MM.1S (cell line): ENCODE measurements at regions not wholly inside any gene's neighbourhood (a gene's known extent, or its start where the extent isn't known, plus 50 kb on each side); places are given as distances from the start of the nearest gene placed in this dataset.
"Not testable (repeated sequence)": the region's sequence is repeated elsewhere in the genome, so short reads cannot be mapped to it uniquely, and the experiment has no call there.

ENCODE experiments used
- DNase-seq: peaks from one replicate; pipeline ENCODE4 v3.0.0-alpha.2; 2015
- H2AFZ ChIP-seq: fragments of 300-600 bp; sonication (generic); 2 replicates; pipeline ENCODE4 v1.6.0; 2016; ENCODE audit warnings: antibody characterized with exemption, low read length
- H3F3A ChIP-seq: fragments of 300-600 bp; sonication (generic); 2 replicates; pipeline ENCODE4 v1.6.1; 2016; ENCODE audit warnings: mild to moderate bottlenecking, antibody characterized with exemption, low read length, moderate library complexity, mixed read lengths; ENCODE audit not compliant: insufficient read depth
- H3K27ac ChIP-seq: fragments of 300-600 bp; sonication (generic); 2 replicates; pipeline ENCODE4 v1.5.1; 2016; ENCODE audit warnings: mild to moderate bottlenecking, low read length
- H3K27me3 ChIP-seq: fragments of 300-600 bp; sonication (generic); replicated peaks from 2 replicates; pipeline ENCODE4 v1.6.0; 2016; ENCODE audit warnings: low read length; ENCODE audit not compliant: insufficient read depth
- H3K36me3 ChIP-seq: fragments of 300-600 bp; sonication (generic); replicated peaks from 2 replicates; pipeline ENCODE4 v1.6.1; 2016; ENCODE audit warnings: mild to moderate bottlenecking, low read length, mixed read lengths; ENCODE audit not compliant: insufficient read depth
- H3K4me1 ChIP-seq: fragments of 300-600 bp; sonication (generic); 2 replicates; pipeline ENCODE4 v1.6.1; 2016; ENCODE audit warnings: low read length, mixed read lengths
- H3K4me2 ChIP-seq: fragments of 300-600 bp; sonication (generic); 2 replicates; pipeline ENCODE4 v1.6.0; 2016; ENCODE audit warnings: low read depth, low read length
- H3K4me3 ChIP-seq: fragments of 300-600 bp; sonication (generic); 2 replicates; pipeline ENCODE4 v1.5.1; 2016; ENCODE audit warnings: low read length, mixed read lengths
- H3K79me2 ChIP-seq: fragments of 300-600 bp; sonication (generic); 2 replicates; pipeline ENCODE4 v1.6.1; 2016; ENCODE audit warnings: mixed run types, low read length, mixed read lengths
- H3K9ac ChIP-seq: fragments of 300-600 bp; sonication (generic); 2 replicates; pipeline ENCODE4 v1.6.1; 2016; ENCODE audit warnings: low read length, mixed read lengths
- H3K9me2 ChIP-seq: fragments of 300-600 bp; sonication (generic); replicated peaks from 2 replicates; pipeline ENCODE4 v1.6.1; 2016; ENCODE audit warnings: mild to moderate bottlenecking, low read length, mixed read lengths; ENCODE audit not compliant: insufficient read depth
- H3K9me3 ChIP-seq: fragments of 300-600 bp; sonication (generic); replicated peaks from 2 replicates; pipeline ENCODE4 v1.6.1; 2016; ENCODE audit warnings: mild to moderate bottlenecking, low read length, mixed read lengths; ENCODE audit not compliant: insufficient read depth
- H4K20me1 ChIP-seq: fragments of 300-600 bp; sonication (generic); 2 replicates; pipeline ENCODE4 v1.6.1; 2016; ENCODE audit warnings: mild to moderate bottlenecking, low read length, moderate library complexity, mixed read lengths; ENCODE audit not compliant: insufficient read depth
- EZH2 ChIP-seq: fragments of 300-600 bp; sonication (generic); optimal IDR thresholded peaks from 2 replicates; pipeline ENCODE3; 2017; ENCODE audit warnings: low read depth, mild to moderate bottlenecking, antibody characterized with exemption, low read length, mixed read lengths
- EZH2phosphoT487 ChIP-seq: fragments of 300-600 bp; sonication (generic); IDR thresholded peaks from 2 replicates; pipeline ENCODE4 v1.6.1; 2018; ENCODE audit warnings: antibody characterized with exemption, low read length
- TF ChIP-seq, protein P1 (sequence below): fragments of 300-600 bp; sonication (generic); IDR thresholded peaks from 2 replicates; pipeline ENCODE4 v1.5.1; 2016; ENCODE audit warnings: antibody characterized with exemption, low read length, mixed read lengths

DNA sequence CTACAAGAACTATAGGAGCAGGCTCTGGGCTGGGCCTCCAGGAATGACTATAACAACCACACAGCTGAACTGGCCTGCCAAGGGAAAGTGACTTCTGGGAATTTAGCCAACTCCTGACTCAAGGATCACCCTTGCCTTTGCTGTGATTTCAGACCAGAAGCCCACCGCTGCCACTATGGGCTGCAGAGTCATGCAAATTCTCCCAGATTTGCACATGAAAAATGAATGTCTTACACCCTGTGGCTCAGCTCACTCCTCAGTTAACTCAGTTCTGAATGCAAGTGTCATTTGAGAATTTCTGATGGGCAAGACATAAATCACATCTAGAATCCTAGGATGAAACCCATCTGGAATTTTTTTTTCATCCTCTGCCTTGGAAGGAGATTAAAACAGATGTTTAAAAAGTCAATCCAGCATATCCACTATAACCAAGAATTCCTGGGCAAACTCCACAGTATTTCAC lies 186.5 kb upstream of the BET1 start:
- Histone ChIP-seq H2AFZ (no peak overlapping the region), H3K4me3 (no peak overlapping the region), H4K20me1 (no peaks in the 10 kb centered on the region), H3K4me2 (no peak overlapping the region), H3F3A (no peaks in the 10 kb centered on the region), H3K9me3 (no peaks in the 10 kb centered on the region), H3K9me2 (no peaks in the 10 kb centered on the region), H3K27me3 (no peaks in the 10 kb centered on the region), H3K27ac (no peak overlapping the region), H3K79me2 (no peaks in the 10 kb centered on the region), H3K36me3 (no peaks in the 10 kb centered on the region), H3K4me1 (no peaks in the 10 kb centered on the region), H3K9ac (no peak overlapping the region)
- TF ChIP-seq EZH2phosphoT487: no peak
- TF ChIP-seq EZH2: no peak
- TF ChIP-seq, protein P1, sequence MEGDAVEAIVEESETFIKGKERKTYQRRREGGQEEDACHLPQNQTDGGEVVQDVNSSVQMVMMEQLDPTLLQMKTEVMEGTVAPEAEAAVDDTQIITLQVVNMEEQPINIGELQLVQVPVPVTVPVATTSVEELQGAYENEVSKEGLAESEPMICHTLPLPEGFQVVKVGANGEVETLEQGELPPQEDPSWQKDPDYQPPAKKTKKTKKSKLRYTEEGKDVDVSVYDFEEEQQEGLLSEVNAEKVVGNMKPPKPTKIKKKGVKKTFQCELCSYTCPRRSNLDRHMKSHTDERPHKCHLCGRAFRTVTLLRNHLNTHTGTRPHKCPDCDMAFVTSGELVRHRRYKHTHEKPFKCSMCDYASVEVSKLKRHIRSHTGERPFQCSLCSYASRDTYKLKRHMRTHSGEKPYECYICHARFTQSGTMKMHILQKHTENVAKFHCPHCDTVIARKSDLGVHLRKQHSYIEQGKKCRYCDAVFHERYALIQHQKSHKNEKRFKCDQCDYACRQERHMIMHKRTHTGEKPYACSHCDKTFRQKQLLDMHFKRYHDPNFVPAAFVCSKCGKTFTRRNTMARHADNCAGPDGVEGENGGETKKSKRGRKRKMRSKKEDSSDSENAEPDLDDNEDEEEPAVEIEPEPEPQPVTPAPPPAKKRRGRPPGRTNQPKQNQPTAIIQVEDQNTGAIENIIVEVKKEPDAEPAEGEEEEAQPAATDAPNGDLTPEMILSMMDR: no peak
- DNase-seq: no peak

DNA sequence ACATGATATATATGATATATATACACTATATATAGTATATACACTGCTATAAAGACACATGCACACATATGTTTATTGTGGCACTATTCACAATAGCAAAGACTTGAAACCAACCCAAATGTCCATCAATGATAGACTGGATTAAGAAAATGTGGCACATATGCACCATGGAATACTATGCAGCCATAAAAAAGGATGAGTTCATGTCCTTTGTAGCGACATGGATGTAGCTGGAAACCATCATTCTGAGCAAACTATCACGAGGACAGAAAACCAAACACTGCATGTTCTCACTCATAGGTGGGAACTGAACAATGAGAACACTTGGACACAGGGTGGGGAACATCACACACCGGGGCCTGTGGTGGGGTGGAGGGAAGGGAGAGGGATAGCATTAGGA lies 190.3 kb upstream of the BET1 start:
- not testable (repeated sequence) for H3K4me3 ChIP-seq, H3K79me2 ChIP-seq, H3F3A ChIP-seq

DNA sequence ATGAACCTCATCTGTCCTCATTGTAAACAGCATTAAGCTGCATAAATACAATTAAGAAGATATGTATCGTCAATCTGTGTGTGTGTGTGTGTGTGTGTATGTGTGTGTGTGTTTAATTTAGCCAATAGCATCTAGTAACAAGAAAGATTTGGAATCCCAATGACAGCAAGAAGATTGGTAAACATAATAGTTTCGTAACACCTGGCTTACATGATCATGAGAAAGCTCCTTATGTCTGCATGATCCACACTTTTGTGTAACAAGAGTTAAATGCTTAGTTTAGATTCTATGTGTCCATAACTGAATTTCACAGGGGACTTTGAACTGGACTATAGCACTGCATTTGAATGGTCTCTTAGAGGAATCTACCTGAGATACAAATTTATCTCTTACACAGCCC lies 191.0 kb upstream of the BET1 start:
- Histone ChIP-seq H3K79me2 (no peaks in the 10 kb centered on the region), H3K4me2 (no peak overlapping the region), H4K20me1 (no peaks in the 10 kb centered on the region), H3K9me2 (no peaks in the 10 kb centered on the region), H3K27me3 (no peaks in the 10 kb centered on the region), H3K36me3 (no peaks in the 10 kb centered on the region), H3F3A (no peaks in the 10 kb centered on the region), H2AFZ (no peak overlapping the region), H3K9ac (no peak overlapping the region), H3K4me3 (no peak overlapping the region), H3K4me1 (no peaks in the 10 kb centered on the region), H3K9me3 (no peaks in the 10 kb centered on the region), H3K27ac (no peak overlapping the region)
- TF ChIP-seq, protein P1: no peak
- TF ChIP-seq EZH2phosphoT487 (no peak), EZH2 (no peak)
- DNase-seq: no peak

More for the DNA sequence above, 190.3 kb upstream of the BET1 start:
- H4K20me1 ChIP-seq, DNase-seq, H3K36me3 ChIP-seq, H2AFZ ChIP-seq, H3K9me3 ChIP-seq, H3K9ac ChIP-seq, H3K9me2 ChIP-seq, H3K27me3 ChIP-seq, H3K4me2 ChIP-seq, H3K4me1 ChIP-seq, H3K27ac ChIP-seq: not testable (repeated sequence)

DNA sequence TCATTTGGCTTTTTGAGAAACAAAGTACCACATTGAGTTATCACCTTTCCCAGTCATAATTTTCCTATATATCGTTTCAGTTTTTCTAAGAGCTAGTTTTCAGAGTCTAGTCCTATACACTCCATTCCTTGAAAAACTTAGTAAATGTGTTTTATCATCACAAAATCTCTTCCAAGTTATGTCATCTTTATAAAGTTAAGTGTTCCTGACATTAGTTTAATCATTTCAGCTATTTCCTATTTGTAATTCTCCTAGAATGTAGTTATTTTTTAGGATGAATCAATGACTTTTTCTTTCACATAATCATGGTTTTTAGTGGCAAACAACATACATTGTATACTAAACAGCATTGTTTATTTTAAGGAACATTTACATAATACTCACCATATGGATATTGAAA lies 191.7 kb upstream of the BET1 start:
- TF ChIP-seq EZH2 (no peak), EZH2phosphoT487 (no peak)
- TF ChIP-seq, protein P1: no peak
- H3K4me2 ChIP-seq: no peak overlapping the region
- H3K27me3 ChIP-seq: no peaks in the 10 kb centered on the region
- H2AFZ ChIP-seq: no peak overlapping the region
- H3F3A ChIP-seq: no peaks in the 10 kb centered on the region
- H3K9ac ChIP-seq: no peak overlapping the region
- H3K79me2 ChIP-seq: no peaks in the 10 kb centered on the region
- no peak for DNase-seq
- no peaks in the 10 kb centered on the region for H3K36me3 ChIP-seq
- H4K20me1 ChIP-seq: no peaks in the 10 kb centered on the region
- H3K9me3 ChIP-seq: no peaks in the 10 kb centered on the region
- no peak overlapping the region for H3K4me3 ChIP-seq
- no peak overlapping the region for H3K27ac ChIP-seq
- no peaks in the 10 kb centered on the region for H3K9me2 ChIP-seq
- H3K4me1 ChIP-seq: no peaks in the 10 kb centered on the region
